ENCODE measurements at regions not wholly inside any gene's neighbourhood (a gene's known extent, or its start where the extent isn't known, plus 50 kb on each side); places are given as distances from the start of the nearest gene placed in this dataset.

DNA sequence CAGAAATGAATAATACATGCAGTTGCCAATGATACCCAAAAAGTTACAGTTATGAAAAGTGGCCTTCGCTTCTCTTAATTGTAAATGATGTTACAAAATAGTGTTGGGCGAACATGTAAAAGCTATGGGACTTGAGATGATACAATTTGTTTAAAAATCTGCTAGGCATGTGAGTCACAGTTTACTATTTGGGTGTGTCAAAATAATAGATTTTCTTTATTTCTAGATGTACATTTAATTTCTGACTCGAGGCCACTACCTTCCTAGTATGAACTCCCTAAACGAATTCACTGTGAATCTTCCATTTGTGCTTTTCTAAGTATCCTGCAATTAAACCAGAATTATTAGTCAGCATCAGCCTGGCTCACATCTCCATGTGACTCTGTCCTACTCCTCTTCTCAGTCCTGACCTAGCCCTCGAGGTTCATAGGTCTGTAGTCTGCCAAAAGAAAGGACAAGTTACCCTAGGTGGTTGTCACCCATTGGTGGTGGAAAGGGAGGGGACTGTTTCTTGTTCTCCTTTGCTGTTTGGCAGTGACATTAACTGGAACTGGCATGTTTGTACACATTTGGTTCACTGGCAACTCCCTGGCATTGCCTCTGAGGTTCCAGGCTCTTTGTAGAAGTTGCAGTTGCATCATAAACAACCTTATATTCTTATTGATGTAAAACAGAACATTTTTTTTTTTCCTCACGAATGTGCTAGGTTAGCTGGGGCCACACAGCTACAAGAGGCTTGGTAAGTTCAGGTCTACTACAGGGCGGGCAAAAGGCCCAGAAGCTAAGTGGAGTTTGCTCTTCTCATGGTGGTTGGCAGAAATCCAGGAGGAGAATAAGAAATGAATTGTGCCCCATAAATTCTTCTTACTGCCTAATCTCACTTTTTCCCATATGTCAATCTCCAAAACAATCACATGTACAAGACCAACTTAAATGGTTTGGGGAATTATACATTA, 746.5 kb upstream of the ADAMTS5 start:
- no peak for DNase-seq (ENCODE audit: low read depth in 4 of 4, low spot score in 3 of 4)

DNA sequence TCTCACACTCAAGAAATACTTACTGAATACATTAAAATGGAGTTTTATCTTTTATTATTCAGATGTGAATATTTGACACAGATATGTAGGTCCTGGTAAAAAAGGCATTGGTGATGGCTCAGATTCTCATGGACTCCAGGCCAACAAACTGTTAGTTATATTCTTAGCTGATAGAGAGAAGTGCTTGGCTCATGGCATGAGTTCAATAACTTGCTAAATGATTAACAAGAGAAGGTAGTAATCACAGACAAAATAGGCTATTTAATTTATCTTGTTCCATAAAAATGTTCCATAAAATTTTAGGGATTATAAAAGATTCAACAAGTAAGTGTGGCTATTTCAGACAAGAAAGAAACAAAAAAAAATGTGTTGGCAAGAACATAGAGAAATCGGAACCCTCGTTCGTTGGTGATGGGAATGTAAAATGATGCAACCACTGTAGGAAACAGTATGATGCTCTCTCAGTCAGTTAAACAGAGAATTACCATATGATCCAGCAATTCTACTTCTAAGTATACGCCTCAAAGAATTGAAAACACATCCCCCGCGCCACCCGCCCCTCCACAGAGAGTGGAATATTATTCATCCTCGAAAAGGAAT, 737.8 kb upstream of the ADAMTS5 start:
- no peak for DNase-seq (ENCODE audit: low read depth in 4 of 4, low spot score in 3 of 4)

DNA sequence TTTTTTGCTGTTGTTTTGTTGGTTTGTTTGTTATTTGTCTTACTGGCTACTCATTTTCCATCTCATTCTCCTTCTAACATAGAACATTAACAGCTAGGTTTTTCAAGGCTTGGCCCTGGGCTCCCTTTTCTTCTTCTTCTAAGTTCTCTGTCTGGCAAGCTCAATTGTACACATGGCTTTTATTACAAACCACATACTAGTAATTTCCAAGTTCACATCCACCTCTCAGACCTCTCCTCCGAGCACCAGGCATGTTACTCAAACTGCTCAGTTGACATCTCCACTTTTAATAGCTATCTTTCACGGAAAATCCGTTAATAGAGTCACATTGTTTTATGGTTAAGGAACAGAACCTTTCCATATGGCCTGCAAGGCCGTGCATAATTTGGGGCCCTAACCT, 736.9 kb upstream of the ADAMTS5 start:
- no peak for DNase-seq (ENCODE audit: low read depth in 4 of 4, low spot score in 3 of 4)

DNA sequence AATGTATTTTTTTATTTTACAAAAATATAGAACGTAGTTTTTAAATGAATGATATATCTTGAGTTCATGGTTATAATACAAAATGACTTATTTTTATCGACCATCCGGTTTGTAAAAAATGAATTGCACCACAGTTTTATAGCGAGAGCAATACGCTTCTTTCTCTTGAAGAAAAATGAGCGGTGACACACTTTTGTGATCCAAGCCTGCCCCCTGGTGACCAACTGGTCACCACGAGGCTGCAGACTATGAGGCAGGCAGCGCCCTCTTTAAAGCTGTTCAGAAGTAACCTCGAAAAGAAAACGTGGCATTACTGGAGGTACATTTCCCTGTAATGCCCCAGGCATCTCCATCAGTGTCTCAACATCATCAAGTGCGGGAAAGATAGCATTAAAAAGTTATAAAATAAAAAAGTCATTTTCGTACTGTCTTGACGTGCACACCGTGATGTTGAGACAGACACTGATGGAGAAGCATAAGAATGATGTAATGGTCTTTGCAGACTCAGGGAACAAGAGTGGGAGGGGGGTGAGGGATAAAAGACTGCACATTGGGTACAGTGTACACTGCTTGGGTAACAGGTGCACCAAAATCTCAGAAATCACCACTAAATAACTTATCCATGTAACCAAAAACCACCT, 734.2 kb upstream of the ADAMTS5 start:
- DNase-seq (ENCODE audit: low read depth in 4 of 4, low spot score in 3 of 4), result peak; percentile 62 to 82 (median 77)

DNA sequence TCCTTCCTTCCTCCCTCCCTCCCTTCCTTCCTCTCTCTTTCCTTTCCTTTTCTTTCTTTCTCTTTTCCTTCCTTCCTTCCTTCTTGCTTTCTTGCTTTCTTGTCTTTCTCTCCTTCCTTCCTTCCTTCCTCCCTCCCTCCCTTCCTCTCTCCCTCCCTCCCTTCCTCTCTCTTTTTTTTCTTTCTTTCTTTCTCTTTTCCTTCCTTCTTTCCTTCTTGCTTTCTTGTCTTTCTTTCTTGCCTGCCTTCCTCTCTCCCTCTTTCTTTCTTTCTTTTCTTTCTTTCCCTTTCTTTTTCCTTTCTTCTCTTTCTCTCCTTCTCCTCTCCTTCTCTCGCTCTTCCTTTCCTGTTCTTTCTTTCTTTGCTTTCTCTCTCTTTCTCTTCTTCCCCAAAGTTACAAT, 728.4 kb upstream of the ADAMTS5 start:
- DNase-seq (ENCODE audit: low read depth in 4 of 4, low spot score in 3 of 4), result no peak

DNA sequence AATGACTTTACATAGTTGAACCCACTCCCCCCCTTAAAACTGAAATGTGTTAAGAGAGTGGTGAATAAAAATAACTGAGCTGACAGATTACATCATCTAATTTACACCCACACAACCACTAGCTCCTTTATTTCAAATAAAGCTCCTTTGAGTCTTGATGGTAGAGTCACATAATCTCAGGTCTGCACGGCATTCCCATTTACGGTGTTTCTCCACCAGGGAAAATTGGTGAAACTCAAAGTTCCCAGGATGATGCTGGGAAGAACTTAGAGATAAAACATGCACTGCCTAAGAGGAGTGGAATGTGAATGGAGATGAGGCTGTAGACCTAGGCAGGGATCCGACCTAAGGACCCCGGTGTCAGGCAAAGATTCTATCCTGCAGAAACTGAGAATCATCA, 727.8 kb upstream of the ADAMTS5 start:
- DNase-seq (ENCODE audit: low read depth in 4 of 4, low spot score in 3 of 4), result no peak

DNA sequence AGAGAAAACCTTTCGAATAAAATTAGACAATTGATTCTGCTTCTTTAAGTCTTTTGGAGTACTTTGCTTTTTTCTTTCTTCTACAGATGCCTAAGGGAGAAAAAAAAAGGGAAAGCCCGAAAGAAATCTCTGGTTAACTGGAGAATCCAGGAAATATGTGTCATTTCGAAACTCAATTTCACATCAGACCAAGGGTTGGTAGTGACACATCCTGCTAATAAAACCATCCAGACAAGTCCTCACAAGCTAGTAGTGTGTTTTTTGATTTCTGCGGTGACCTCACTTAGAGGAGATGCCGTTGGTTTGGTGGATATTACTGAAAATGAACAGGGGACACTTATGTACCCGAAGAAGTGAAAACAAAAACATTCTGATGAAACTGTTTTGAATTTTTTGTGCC, 726.5 kb upstream of the ADAMTS5 start:
- no peak for DNase-seq (ENCODE audit: low read depth in 4 of 4, low spot score in 3 of 4)

DNA sequence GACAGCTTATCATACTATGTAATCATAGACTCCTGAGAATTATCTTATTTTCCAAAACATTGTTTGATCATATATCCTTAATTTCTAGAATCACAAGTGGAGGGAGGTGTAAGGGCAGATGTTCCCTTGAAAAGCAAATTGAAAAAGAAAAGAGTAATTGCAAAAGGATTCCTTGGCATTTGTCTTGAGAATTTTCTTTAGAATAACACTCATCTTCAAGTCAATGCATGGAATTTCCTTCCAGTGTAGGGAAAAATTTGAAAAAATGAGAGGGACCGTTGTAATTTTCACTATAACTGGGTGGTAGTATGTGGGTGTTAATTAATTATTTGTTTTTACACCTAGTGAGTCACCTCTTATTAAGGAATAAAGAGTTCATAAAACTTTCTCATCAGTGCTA, 724.6 kb upstream of the ADAMTS5 start:
- no peak for DNase-seq (ENCODE audit: low read depth in 4 of 4, low spot score in 3 of 4)

DNA sequence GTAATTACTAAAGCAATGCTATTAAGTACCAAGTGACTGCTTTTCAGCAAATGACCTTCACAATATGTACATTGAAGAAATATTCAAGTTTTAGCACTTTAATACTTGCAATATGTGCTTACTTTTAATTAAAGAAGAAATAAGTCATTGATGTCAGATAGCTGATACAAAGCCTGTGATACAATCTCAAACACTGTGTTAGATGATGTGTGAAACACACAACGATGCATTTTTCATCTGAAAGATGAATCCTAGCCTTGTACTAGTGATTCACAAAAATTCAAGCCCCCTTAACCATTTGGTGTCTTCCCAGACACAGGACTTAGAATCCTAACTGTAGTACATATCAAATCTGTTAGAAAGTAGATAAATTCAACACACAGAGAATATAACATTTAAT, 724.1 kb upstream of the ADAMTS5 start:
- DNase-seq (ENCODE audit: low read depth in 4 of 4, low spot score in 3 of 4), result no peak

DNA sequence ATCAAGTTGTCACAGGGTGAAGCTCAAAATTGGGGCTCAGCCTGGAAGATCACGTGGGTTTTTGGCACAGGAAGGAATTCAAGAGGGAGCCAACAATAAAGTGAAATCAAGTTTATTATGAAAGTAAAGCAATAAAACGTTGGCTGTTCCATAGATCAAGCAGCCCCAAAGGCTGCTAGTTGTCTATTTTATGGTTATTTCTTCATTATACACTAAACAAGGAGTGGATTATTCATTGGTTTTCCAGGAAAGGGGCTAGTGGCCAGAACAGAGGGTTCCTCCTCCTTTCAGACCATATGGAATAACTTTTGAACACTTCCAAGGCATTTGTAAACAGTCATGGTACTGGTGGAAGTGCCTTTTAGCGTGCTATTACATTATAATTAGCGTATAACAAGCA, 723.5 kb upstream of the ADAMTS5 start:
- DNase-seq (ENCODE audit: low read depth in 4 of 4, low spot score in 3 of 4), result no peak

DNA sequence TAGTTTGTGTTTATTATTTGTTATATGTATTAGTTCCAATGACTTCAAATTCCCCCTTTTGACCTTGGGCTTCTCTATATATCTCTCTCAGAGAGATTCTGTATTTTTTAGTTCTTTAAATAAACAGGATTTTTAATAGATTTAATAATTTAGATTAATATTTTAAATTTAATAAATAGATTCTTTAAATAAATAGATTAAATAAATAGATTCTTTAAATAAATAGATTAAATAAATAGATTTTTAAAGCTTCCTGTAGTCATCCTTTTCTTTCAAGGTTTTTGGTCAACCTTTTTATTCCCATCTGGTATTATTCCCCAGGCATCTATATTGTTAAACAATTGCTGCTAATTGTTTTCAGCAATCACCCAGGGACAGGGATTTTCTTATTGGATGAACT, 721.9 kb upstream of the ADAMTS5 start:
- DNase-seq (ENCODE audit: low read depth in 4 of 4, low spot score in 3 of 4), result no peak

DNA sequence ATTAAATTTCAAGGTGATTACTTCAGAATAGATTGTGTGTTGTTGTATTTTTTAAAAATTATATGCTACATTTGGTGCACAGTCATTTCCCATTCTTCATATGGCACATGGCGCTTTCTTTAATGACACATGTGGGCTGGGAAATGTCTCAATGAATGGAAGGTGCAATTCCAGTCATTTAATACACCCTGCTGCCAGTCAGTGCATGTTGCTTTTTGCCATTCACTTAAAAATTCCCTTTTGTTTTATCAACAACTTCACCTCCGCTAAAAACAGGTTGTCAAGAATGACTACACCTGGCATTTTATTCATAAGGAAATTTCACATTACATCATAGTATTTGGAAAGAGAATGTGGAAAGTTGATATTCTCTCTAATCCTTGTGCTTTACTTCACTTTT, 716.4 kb upstream of the ADAMTS5 start:
- DNase-seq (ENCODE audit: low read depth in 4 of 4, low spot score in 3 of 4), result no peak

DNA sequence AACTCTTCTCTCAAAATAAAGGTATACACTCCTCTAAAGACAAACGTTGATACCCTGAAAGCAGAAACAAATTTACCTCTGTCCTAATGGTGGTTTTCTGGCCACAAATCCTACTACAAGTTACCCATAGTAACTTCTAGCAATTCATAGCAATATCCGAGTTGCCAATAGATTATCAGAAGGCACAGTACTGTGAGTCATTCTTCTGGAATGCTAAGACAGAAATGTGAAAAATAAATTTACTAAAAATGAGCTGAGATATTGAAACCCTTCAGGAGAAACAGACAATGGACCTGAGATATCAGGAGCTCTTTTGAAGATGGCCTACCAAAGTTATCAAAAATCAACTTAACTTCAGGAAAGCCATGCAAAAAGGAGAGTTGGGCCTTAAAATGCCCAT, 715.0 kb upstream of the ADAMTS5 start:
- no peak for DNase-seq (ENCODE audit: low read depth in 4 of 4, low spot score in 3 of 4)

DNA sequence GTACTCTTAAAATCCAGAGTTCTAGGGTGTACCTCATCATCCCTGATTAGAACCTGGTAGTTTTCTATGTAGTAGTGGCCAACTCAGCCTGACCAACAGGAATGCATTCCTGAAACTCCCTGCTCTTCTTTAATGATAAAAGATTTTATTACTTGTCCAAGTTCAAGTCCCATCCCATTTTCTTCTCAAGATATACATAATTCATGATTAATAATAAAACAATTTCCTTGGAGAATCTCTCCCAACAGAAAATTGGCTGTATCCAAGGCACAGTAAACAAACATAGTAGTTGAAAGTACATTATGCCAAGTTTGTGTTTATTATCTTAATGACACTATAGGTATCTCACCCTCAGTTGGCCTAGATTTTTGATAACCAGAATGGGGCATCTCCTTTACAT, 714.1 kb upstream of the ADAMTS5 start:
- DNase-seq (ENCODE audit: low read depth in 4 of 4, low spot score in 3 of 4), result no peak

DNA sequence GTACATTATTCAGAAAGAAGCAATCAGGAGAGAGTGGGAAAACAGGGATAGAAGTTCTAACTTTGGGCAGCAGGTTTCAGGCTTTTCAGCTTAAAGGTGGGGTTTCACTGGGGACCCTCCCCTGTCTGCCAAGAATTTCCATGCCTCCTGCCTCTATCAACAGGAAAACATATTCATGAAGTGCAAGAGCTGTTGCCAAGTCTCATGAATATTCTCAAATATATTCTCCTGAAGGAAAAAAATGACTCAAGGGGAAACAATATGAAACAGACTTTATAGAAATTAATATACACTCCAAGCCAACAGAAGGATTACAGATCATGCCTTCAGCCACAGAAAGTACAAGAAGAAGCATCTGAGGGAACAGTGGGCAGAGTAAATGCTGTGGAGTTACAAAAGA, 713.3 kb upstream of the ADAMTS5 start:
- no peak for DNase-seq (ENCODE audit: low read depth in 4 of 4, low spot score in 3 of 4)

DNA sequence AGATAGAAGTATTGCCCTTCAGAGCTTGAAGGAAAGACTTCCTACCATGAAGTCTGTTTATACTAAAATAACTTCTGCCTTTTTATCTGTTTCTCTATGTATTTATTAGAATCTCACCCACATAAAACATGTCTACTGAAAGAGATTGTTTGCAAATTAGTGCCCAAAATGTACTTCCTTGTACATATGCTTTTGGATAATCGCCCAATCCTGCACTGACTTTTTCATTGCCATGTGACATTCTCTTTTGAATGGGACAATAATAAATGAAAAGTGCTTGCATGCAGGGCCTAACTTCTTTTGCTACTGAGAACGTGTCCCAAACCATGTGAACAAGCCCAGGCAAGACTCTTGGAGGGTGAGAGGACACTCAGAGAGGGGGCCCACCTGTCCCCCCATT, 711.6 kb upstream of the ADAMTS5 start:
- DNase-seq (ENCODE audit: low read depth in 4 of 4, low spot score in 3 of 4), result no peak

DNA sequence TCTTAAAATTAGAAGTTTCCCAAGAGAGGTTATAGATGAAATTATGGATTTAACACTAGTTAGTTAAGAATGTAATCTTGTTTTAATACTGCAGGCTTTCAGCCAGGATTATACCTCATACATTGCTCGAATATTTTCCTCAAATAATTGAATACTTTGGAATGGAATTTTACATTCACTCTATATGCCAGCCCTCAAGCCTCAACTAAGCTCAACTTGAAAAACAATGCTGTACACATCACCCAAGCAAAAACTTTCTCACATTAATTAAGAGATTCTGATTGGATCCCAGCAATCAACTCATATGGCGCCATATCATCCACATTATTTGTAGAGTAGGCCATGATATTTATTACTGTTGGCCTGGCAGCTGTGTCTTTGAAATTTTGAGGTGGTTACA, 710.7 kb upstream of the ADAMTS5 start:
- DNase-seq (ENCODE audit: low read depth in 4 of 4, low spot score in 3 of 4), result no peak

DNA sequence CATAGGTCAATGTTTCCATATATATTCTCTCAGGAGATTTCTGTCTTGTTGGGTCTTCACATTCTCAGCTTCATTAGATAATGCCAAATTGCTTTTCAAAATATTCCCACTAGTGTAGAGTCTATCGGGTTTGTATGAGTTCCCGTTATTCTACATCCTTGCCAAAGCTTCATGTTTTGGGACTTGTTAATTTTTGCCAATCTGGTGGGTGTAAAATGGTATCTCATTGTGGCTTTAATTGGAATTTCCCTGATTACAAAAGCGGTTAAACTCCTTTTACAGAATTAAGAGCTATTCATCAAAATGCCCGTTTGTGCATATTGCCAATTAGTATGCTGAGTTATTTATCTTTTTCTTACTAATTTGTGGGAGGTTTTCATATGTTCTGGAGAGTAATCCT, 708.4 kb upstream of the ADAMTS5 start:
- no peak for DNase-seq (ENCODE audit: low read depth in 4 of 4, low spot score in 3 of 4)

DNA sequence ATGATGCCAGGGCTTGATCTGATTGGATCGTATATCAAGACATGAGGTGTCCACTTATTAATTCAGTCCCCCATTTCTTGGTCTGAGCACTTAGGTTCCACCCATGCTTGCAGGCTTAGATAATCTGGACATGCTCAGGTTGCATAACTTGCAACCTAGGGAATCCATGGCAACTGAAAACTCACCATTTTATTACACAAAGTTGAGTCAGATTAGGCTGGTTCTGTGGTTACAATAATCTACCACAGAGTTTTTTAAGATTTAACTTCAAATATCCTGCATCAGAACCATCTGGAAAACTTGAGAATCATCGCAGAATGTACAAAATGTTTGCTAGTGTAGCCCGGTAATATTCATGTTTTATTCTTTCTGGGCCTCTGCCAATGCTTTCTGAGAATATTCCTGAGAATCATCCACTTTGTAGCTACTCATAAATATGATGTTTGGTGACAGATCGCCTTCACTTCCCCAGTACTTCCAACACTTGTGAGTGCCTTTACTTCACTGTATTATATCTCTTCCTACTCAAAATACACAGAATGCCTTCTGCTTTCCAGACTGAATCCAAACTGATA, 707.2 kb upstream of the ADAMTS5 start:
- no peak for DNase-seq (ENCODE audit: low read depth in 4 of 4, low spot score in 3 of 4)

DNA sequence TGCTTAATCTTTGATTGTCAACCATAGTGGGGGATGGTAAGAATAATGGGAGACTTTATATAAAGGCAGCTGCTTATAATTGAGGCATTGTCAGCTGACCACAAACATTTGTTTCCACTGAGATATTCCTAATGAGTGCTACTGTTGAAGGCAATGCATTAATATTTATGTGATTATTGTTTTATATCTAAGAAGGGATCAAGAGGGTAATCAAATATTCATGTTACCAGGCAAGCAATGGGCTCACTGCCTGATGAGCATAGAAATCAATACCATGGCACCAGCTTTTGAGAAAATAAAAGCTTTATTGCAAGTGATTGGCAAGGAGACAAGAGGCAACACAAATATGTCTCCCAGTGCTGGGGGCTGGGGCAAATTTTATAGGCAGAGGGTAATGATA, 706.7 kb upstream of the ADAMTS5 start:
- DNase-seq (ENCODE audit: low read depth in 4 of 4, low spot score in 3 of 4), result no peak

DNA sequence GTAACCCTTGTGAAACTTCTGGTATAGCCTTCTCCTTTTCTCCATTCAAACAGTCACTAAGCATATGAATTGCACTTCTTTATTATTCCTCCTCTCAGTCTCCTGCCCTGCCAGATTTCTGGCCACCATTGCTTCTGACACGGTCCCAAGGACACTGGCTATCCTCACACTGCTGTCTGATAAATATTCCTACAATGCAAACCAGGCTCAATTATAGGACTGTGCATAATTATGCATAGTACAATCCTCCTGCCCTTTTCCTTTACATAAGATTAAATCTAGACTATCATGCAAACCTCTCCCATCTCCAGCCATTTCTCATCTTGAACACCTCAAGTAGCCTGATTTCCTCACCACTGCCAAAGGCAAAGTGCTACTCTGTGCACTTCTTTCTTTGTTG, 704.3 kb upstream of the ADAMTS5 start:
- no peak for DNase-seq (ENCODE audit: low read depth in 4 of 4, low spot score in 3 of 4)

DNA sequence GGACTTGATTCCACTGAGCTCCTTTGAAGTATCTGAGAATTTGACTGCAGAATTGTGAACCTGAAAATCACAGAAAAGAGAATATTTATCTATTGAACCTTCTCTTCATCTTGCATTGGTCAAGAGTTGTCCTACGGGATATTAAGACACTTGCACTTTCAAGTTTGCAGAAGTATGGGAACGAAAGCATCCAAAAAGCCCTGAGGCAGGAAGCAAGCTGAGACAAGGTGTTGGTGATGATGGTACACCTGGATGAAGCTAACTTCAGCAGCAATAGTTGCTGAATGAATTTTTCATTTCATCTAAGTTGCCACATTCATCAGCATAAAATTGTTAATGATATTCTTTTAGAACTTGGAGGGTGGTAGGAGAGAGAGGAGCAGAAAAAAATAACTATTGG, 686.6 kb upstream of the ADAMTS5 start:
- no peak for DNase-seq (ENCODE audit: low read depth in 4 of 4, low spot score in 3 of 4)
